Stimulated activated CD8-positive, alpha-beta memory T cell treated with anti-CD3 and anti-CD28 coated beads, Interleukin-7, amount 100 ng/mL, for 48 hours (primary cell): ENCODE measurements at regions not wholly inside any gene's neighbourhood (a gene's known extent, or its start where the extent isn't known, plus 50 kb on each side); places are given as distances from the start of the nearest gene placed in this dataset.
"Not testable (repeated sequence)": the region's sequence is repeated elsewhere in the genome, so short reads cannot be mapped to it uniquely, and the experiment has no call there.

Experiments
- DNase-seq, 2 donors: peaks; one replicate each; pipeline ENCODE4 v3.0.0-alpha.2; 2020; ENCODE audit warnings: low read depth in 1 of 2; ENCODE audit errors: extremely low read depth in 1 of 2

DNA sequence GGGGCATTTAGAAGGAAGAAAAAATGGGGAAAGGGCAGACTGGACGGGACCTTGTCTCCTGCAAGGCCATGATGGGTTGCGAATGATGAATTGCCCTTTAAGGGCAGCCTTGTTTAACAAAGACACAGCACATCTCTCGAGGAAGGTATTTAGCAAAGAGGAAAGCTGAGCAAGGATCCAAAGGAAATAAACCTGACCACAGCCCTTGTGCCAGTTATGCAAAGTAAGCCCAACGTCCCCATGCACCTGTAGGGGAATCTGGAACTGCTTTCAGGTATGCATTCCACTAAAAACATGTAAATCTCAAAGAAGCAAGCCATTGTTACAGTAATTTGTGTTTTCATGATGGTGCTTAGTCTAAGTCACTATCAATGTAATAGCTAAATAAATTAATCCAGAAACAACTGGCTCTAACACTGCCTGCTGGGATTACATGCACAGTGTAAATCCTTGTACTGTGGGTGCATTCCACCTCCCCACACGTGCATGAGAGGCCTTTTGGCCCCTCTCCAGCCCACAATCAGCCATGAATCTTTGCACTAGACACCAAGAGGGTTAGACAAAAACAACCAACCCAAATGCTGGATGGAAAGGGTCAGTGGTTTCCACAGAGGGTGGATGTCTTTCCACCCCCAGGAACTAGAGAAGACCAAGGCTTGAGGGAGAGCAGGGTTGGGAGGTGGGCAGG lies 228.8 kb upstream of the KAZN start:
- no peak for DNase-seq

- DNase-seq: no peak
These were observed 226.6 kb upstream of the KAZN start for GRCh38 chr1:14371771-14372497.

- no peak for DNase-seq
These were observed 226.0 kb upstream of the KAZN start for GRCh38 chr1:14372526-14372925.

DNA sequence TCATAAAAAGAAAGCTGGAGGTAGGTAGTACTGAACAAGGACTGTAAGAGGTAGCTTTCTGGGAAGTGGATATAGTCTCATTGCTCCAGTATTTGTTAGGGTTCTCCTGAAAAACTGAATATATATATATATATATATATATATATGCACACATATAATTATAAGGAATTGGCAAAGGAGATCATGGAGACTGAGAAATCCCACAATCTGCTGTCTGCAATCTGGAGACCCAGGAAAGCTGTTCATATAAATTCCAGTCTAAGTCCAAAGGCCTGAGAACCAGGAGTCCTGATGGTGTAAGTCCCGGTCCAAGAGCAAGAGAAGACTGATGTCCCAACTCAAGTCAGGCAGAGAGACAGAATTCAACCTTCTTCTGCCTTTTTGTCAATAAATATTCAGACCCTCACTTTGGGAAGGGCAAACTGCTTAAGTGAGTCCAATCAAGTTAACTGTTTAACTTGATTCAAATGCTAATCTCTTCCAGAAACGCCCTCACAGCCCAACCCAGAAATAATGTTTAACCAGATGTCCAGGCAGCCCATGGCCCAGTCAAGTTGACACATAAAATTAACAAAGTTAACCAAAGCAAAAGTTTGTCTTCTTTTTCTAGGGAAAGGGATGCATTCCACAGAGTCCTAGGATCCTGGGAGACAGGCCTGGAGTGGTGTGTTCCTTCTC lies 225.3 kb upstream of the KAZN start:
- DNase-seq: no peak

- no peak for DNase-seq
These were observed 223.3 kb upstream of the KAZN start for GRCh38 chr1:14375226-14375625.

DNA sequence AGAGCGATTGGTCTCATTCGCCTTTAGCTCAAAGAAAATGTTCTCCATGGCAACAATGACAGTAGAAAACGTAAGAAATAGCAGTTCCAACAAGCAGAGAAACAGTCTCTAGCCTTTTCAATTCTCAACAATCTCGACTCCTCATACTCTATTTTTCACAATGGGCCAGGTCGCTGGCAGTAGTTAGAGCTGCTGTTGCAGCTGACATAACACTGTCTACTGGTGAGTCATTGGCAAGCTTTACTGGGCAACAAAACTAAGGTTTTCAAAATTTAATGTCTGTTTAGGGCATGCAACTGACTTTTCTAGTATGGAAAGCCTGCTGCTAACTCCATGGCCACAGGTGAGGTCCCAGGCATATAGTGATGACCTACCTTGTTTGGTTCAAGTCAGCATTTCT lies 221.1 kb upstream of the KAZN start:
- no peak for DNase-seq

DNA sequence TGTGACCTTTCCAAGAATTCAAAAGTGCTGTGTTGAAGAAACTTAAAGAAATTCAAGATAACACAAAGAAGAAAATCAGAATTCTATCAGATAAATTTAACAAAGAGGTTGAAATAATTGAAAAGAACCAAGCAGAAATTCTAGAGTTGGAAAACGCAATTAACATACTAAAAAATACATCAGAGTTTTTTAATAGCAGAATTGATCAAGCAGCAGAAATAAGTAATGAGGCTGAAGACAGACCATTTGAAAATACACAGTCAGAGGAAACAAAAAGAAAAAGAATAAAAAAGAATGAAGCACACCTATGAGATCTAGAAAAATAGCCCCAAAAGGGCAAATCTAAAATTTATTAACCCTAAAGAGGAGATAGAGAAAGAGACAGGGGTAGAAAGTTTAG lies 218.1 kb upstream of the KAZN start:
- no peak for DNase-seq

GRCh38 chr1:14390816-14391215 lies 207.7 kb upstream of the KAZN start:
- no peak for DNase-seq

DNA sequence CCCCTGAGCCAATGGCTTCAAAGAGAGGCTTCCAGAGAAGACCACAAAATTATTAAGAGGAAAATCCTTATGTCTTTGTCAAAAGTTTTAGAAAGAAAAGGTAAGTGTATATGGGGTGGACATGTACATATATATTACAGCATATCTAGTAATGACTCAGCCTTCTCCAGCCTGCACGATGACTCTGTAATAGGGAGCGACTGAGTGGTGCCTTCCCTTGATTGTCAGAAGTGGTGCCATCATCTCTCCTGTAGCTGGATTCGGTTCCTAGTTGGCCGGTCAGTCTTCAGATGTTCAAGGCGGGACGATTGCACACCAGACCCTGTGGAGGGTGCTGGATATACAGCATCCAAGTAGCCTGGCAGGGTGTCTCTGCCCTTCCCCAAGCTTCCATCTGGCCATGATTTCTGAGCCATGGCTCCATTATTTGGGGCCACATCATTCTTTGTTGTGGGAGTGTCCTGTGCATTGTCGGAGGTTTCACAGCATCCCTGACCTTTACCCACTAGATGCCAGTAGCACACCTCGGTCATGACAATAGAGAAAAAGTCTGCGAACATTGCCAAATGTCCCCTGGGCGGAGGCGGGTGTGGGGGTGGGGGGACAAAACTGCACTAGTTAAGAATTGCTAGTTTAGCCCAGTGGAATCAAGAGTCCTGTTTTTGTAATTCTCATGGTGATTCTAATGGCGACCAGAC lies 206.2 kb upstream of the KAZN start:
- DNase-seq: no peak

DNA sequence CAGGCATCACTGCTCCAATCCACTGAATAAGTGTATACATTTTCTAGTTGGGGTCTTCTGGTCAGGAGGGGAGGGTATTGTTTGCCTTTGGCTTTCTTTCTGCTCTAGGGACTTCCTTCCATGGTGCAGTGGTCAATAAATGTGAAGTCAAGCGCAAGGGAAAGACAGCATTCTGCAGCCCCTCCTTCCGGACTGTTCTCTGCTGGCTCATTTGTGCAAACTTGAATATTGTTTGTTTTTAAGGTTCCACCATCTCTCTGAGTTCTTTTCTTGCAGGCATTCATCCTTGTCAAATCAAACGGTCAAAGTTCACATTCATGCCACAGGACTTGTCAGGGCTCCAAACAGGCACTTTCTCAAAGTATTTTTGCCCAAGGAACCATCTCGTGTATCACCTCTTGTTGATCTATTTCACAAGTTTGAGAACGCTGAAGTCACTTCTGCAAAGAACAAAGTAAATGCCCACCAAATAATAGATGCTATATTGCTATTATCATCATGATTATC lies 205.6 kb upstream of the KAZN start:
- no peak for DNase-seq

GRCh38 chr1:14396100-14396499 lies 202.4 kb upstream of the KAZN start:
- no peak for DNase-seq

DNA sequence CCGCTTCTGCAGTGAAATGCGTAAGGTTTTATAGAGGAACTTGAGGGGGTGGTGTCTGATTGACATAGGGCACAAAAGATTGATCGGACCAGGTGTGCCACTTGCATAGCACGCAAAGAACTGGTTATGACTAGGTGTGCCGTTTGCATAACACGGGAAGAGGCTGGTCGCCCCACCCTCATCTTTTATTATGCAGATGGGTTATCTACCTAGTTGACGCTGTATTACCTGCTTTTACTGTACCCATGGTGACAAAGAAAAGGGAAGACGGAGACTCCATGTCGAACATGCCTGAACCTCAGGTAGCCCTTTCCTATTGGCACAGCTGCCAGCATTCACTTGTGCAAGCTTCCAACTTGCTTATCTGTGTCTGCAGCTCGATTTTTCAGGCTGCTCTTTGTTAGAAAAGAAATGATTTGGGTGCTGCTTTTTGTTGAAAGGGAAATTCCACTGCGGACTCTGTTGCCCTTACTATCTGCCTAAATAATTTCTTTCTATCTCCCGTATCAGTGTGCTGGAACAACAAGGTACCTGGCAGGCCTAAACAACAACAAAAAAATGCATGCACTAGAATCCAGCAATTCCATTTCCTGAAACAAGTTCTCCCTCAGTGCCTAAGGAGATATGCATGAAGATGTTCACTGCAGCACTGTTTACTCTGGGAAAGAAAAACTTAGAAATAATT lies 194.4 kb upstream of the KAZN start:
- DNase-seq: no peak

GRCh38 chr1:14404862-14405301 lies 193.6 kb upstream of the KAZN start:
- no peak for DNase-seq

DNA sequence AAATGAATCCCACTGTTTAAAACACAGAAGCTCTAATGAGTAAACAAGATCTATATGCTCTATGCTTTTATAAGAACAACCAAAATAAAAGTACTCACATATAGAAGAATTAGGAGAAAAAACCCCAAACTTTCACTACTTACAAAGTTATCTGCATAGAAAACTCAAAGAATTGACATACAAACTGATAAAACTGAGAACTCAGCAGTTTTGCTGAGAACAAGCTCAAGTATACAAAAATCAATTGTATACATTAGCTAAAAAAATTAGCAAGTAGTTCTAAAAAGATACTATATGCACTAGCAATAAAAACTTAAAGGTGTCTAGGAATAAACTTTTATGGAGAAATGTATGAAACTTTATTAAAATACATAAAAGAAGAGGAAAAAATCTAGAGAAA lies 186.2 kb upstream of the KAZN start:
- no peak for DNase-seq

DNA sequence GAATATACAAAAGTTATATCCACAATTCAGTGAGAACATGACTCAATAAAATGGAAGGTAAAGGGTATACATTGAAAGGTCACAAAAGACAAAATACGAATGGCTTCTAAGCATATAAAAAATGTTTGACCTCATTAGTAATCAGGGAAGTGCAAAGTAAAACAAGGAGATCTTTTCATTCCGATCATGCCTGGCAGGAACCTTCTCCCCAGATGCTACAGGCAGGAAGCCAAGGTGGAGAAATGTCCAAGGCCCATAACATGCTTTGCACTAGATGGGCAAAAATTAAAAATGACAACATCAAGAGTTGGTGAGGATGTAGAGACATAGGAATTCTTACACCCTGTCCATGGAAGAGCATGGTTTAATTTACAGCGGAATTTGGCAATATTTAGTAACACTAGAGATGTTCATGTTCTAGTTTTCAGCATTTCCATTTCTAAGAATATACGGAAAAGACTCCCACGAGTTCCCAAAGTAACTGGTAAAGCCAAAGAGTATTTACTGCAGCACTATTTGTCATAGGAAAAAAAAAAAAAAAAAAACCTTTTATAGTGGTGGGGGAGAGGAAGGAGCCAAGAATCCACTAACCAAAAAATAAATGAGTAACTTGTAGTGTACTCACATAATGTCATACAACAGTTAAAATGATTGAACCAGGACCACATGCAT lies 184.5 kb upstream of the KAZN start:
- no peak for DNase-seq

- no peak for DNase-seq
These were observed 183.1 kb upstream of the KAZN start for GRCh38 chr1:14415396-14415795.

DNA sequence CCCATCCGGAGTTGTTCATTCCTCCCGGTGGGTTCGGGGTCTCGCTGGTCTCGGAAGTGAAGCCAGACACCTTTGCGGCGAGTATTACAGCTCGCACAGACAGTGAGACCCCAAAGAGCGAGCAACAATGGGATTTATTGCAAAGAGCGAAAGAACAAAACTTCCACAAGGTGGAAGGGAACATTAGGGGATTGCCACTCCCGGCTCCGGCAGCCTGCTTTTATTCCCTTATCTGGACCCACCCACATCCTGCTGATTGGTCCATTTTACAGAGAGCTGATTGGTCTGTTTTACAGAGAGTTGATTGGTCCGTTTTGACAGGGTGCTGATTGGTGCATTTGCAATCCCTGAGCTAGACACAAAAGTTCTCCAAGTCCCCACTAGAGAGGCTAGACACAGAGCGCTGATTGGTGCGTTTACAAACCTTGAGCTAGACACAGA lies 178.7 kb upstream of the KAZN start:
- DNase-seq: not testable (repeated sequence)

DNA sequence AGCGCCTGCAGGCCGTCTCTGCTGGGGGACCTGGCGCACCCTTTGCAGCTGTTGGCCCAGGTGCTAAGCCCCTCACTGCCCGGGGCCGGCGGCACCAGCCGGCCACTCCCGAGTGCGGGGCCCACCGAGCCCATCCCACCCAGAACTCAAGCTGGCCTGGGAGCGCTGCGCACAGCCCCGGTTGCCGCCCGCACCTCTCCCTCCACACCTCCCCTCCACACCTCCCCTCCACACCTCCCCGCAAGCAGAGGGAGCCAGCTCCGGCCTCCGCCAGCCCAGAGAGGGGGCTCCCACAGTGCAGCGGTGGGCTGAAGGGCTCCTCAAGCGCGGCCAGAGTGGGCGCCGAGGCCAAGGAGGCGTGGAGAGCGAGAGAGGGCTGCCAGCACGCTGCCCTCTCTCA lies 177.8 kb upstream of the KAZN start:
- DNase-seq: no peak

- DNase-seq: no peak
These were observed 177.0 kb upstream of the KAZN start for GRCh38 chr1:14421295-14421976.
